ENCODE measurements at regions not wholly inside any gene's neighbourhood (a gene's known extent, or its start where the extent isn't known, plus 50 kb on each side); places are given as distances from the start of the nearest gene placed in this dataset.

GRCh38 chr4:15340902-15341732 lies 86.7 kb upstream of the C1QTNF7 start:
- no peak for DNase-seq

- DNase-seq, result no peak
Measured at GRCh38 chr4:15341733-15342300, 86.0 kb upstream of the C1QTNF7 start.

GRCh38 chr4:15343000-15343399 lies 84.8 kb upstream of the C1QTNF7 start:
- DNase-seq, result no peak

- no peak for DNase-seq
Measured at GRCh38 chr4:15343581-15343980, 84.3 kb upstream of the C1QTNF7 start.

- no peak for DNase-seq
Measured at GRCh38 chr4:15344041-15344440, 83.8 kb upstream of the C1QTNF7 start.

GRCh38 chr4:15345134-15345533 lies 82.7 kb upstream of the C1QTNF7 start:
- no peak for DNase-seq

- no peak for DNase-seq
Measured at GRCh38 chr4:15348236-15348635, 79.6 kb upstream of the C1QTNF7 start.

GRCh38 chr4:15348695-15349094 lies 79.1 kb upstream of the C1QTNF7 start:
- no peak for DNase-seq

- no peak for DNase-seq
Measured at GRCh38 chr4:15349531-15349935, 78.3 kb upstream of the C1QTNF7 start.

DNA sequence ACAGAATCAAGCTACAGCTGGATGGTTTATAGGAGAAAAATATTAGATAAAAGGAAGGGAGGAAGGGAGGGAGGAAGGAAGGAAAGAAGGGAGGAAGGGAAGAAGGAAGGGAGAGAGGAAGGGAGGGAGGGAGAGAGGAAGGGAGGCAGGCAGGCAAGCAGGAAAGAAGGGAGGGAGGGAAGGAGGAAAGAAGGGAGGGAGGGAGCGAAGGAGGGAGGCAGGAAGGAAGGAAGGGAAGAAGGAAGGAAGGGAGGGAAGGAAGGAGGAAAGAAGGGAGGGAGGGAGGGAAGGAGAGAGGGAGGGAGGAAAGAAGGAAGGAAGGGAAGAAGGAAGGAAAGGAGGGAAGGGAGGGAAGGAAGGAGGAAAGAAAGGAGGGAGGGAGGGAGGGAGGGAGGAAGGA lies 77.9 kb upstream of the C1QTNF7 start:
- no peak for DNase-seq

DNA sequence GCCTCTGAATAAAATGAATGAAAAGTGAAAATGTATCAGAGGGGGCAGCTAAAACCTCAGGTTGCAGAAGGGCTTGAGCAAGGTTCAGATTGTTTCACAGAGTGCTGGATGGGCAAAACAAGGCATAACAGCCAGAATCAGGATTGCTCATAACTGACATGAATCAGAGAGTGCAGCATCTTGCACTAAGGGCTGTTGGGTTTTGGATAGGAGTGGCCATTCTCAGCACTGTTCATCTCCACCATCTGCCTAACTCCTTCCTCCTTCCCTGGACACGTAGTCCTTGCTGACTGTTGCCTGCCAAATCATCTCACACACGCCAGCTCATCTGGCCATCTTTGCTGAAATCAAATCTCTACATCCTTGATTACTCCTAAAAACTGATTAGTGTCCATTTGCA lies 75.3 kb upstream of the C1QTNF7 start:
- DNase-seq, result no peak

- no peak for DNase-seq
Measured at GRCh38 chr4:15353207-15353606, 74.6 kb upstream of the C1QTNF7 start.

DNA sequence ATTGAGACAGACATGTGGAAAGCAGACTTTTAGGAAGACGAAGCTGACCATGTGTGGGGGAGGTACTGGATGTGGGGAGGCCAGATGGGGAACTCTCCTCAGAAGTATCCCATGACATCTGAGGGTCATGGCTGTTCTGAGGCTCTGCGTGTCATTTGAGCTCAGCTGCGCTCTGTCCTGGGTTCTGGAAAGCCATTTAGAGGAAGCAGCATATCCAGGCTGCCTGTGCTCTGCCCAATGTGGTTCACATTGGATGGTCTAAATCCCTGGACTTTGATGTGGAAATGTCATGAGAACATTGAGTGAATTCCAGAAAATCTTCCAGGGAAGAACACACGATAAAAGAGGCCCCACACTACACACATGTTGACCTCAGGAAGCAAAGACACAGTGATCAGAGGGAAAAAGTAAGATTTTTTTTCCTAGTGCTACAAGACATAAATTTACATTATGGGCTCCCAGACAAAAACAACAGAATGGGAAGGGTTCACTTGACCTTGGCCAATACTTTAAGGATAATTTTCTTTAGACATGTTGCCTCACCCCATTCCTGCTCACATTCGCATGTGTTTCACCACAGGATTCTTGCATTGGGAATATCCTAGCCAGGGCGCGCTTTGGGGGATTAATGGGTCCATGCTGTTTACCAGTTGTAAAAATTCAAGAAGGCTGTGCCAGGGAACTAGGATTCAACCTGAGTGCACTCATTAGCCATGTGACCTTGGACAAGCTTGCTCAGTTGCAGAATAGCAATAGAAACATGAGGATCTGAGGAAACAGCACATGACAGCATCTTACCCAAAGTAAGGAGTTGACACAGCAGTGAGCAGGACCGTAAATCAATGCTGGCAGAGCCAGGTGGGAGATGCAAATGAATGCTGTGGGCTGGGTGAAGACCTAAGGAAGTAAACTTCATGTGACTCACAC lies 73.2 kb upstream of the C1QTNF7 start:
- DNase-seq, result no peak

DNA sequence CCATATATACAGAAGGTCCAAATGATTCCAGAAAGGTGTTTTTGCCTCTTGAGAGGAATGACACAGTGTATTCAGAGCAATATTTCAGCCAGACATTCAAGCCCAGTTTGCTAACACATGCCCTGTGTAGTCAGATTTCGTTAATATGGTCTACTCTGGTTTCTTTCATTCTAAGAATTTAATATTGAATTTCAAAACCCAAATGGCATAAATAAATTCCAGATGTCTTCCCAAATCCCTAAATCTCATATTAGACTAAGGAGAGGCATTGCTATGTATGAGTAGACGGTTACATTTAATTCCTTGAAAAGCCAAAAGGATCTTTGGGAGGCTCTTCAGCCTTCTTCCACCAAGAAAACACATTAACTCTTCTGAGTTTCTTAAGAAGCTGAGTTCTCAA lies 66.3 kb upstream of the C1QTNF7 start:
- DNase-seq, result no peak

DNA sequence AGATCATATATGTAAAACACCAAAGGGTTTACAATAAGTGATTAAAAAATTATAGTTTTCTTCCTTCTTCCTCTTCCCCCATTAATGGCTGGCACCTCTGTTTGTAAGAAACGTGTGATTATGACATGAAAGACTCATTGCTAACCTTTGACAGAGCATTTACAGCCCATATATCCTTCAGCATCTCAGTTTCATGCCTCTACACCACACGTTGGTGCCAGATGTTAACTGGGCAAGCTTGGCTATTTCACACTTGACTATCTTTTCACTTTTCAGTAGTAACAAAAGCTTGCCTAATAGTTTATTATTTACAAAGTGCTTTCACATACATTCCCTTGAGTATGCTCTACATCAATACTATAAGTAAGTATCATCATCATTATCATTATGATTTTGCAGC lies 65.3 kb upstream of the C1QTNF7 start:
- DNase-seq, result no peak

DNA sequence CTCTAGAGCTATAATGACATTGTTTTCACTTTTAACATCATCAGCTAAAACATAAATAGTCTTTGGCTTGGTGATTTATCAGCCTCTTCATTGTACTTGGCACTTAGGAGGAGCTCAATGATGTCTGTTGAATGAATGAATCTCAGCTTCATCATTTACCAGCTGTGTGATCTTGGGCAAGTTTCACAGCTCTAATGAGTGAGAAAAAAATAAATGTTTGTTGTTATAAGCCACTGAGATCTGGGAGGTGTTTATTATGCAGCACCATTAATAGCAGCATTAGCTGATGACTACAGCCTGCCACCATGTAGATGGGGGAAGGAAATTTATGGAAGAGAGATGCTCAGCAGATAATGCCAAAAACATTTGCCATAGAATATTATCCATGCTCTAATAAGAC lies 63.6 kb upstream of the C1QTNF7 start:
- DNase-seq, result no peak

- no peak for DNase-seq
Measured at GRCh38 chr4:15365641-15366040, 62.2 kb upstream of the C1QTNF7 start.

GRCh38 chr4:15366721-15367120 lies 61.1 kb upstream of the C1QTNF7 start:
- no peak for DNase-seq

DNA sequence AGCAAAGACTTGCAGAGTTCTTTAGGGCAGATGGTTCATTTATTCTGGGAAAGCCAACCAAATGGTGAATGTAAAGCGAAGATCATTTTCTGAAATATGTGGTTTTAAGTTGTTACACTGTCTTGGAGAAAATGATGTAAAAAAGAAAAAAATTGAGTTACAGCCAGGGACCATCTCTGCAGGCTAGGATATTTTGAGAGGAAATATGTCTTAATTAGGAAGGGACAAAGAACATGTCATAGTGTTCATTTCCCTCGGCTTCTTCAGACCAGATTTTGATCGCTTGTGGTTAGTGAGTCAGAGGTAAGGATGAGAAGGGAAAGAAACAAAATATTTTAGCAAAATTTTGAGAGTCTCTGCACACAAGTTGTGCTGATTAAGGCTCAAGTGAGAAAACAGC lies 59.0 kb upstream of the C1QTNF7 start:
- no peak for DNase-seq

GRCh38 chr4:15370296-15370695 lies 57.5 kb upstream of the C1QTNF7 start:
- DNase-seq, result no peak

- no peak for DNase-seq
Measured at GRCh38 chr4:15373363-15373762, 54.5 kb upstream of the C1QTNF7 start.

GRCh38 chr4:15374656-15375055 lies 53.2 kb upstream of the C1QTNF7 start:
- no peak for DNase-seq

DNA sequence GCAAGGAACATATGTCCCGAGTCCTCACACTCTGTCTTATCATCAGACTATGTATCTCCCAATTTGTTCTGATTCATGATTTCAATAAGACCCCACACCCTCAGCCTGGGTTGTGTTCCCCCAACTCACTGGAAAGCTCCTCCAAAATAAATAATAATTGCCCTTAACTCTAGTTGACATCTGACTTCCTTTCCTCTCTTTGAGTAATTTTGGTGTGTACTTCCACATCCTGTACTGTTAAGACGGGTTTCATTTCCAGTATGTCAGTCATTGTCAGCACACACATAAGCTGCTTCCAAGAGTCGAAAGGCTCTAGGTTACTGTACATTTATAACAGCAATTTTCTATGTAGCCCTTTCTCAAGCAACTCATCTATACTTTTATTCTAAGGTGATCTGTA lies 52.2 kb upstream of the C1QTNF7 start:
- no peak for DNase-seq

DNA sequence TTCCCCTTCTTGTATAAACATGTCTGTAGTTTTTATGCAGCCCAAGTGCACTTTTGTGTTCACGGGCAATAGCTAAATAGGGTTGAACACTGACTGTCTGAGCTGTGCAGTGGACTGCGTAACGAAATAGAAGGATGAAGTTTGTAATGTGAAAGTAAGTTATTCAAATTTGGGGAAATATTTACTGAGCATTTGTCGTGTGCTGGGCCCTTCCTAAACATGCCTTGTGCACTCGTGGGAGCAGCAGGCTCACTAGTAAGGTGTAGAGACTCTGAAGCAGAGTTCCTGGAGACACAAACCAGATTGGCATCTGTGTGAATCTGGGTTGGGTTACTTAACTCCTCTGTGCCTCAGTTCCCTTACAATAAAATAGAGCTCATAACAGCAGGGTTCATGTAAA lies 51.7 kb upstream of the C1QTNF7 start:
- no peak for DNase-seq
